IMR-90 (cell line): ENCODE measurements at regions not wholly inside any gene's neighbourhood (a gene's known extent, or its start where the extent isn't known, plus 50 kb on each side); places are given as distances from the start of the nearest gene placed in this dataset.

Experiments used
- ATAC-seq: fragments of 200-7000 bp; cut with Tn5 transposase; 2 replicates; pipeline ENCODE4 v1.9.1; 2020; ENCODE audit warnings: low read depth, mild to moderate bottlenecking, moderate library complexity
- BruUV-seq: library from RNA; stranded (reverse); fragments of 400-500 nt; replicated peaks from 2 replicates; lab custom pipeline; 2021; lab: Mats Ljungman, UMichigan
- CTCF ChIA-PET: fragments of 300-600 bp; formaldehyde crosslinking; extraction: SDS; loops from one replicate; lab custom pipeline; 2021; ENCODE audit warnings: antibody characterized with exemption; lab: Yijun Ruan, JAX
- POLR2A ChIA-PET: fragments of 300-600 bp; sonication (Branson Sonifier 250); formaldehyde crosslinking; loops from one replicate; lab custom pipeline; 2022; ENCODE audit warnings: antibody characterized with exemption; ENCODE audit not compliant: unreplicated experiment; lab: Charles Lee
- DNase-seq: peaks from one replicate; pipeline ENCODE4 v3.0.0; 2013
- H2AFZ ChIP-seq: replicated peaks from 2 replicates; pipeline ENCODE3; 2013; ENCODE audit warnings: low read length, mild to moderate bottlenecking; ENCODE audit not compliant: poor library complexity
- H2AK5ac ChIP-seq: 2 replicates; pipeline ENCODE4 v1.6.1; 2013; ENCODE audit warnings: low read depth, low read length, inconsistent platforms
- H2AK9ac ChIP-seq: replicated peaks from 2 replicates; pipeline ENCODE3; 2013; ENCODE audit warnings: mild to moderate bottlenecking, low read depth, low read length, moderate library complexity; ENCODE audit not compliant: poor library complexity
- H2BK120ac ChIP-seq: 2 replicates; pipeline ENCODE4 v1.6.1; 2013; ENCODE audit warnings: low read depth, low read length, inconsistent platforms
- H2BK15ac ChIP-seq: 3 replicates; pipeline ENCODE4 v1.6.1; 2013; ENCODE audit warnings: low read depth, low read length, inconsistent platforms
- H2BK20ac ChIP-seq: 2 replicates; pipeline ENCODE4 v1.6.1; 2013; ENCODE audit warnings: low read depth, mild to moderate bottlenecking, inconsistent platforms, low read length, moderate library complexity
- H2BK5ac ChIP-seq: 2 replicates; pipeline ENCODE4 v1.6.1; 2013; ENCODE audit warnings: mild to moderate bottlenecking, low read depth, low read length, inconsistent platforms; ENCODE audit not compliant: poor library complexity, severe bottlenecking
- H3K14ac ChIP-seq: replicated peaks from 2 replicates; pipeline ENCODE4 v1.6.1; 2013; ENCODE audit warnings: low read depth, low read length, inconsistent platforms
- H3K18ac ChIP-seq: 2 replicates; pipeline ENCODE4 v1.6.1; 2013; ENCODE audit warnings: low read depth, low read length, control low read depth
- H3K23ac ChIP-seq: 2 replicates; pipeline ENCODE4 v1.6.1; 2013; ENCODE audit warnings: low read depth, low read length, inconsistent platforms
- H3K27ac ChIP-seq: 2 replicates; pipeline ENCODE4 v1.5.1; 2013; ENCODE audit warnings: mild to moderate bottlenecking, control low read depth, low read length; ENCODE audit not compliant: insufficient read depth
- H3K27me3 ChIP-seq: 2 replicates; pipeline ENCODE4 v1.6.1; 2013; ENCODE audit warnings: low read length; ENCODE audit not compliant: control insufficient read depth, insufficient read depth
- H3K36me3 ChIP-seq: 2 replicates; pipeline ENCODE4 v1.6.1; 2013; ENCODE audit warnings: low read length, mixed read lengths; ENCODE audit not compliant: control insufficient read depth, insufficient read depth
- H3K4ac ChIP-seq: 2 replicates; pipeline ENCODE4 v1.6.1; 2013; ENCODE audit warnings: low read depth, low read length, inconsistent platforms
- H3K4me1 ChIP-seq: 2 replicates; pipeline ENCODE4 v1.6.1; 2013; ENCODE audit warnings: low read length, mixed read lengths; ENCODE audit not compliant: control insufficient read depth, insufficient read depth
- H3K4me2 ChIP-seq: 2 replicates; pipeline ENCODE4 v1.6.1; 2013; ENCODE audit warnings: low read depth, mild to moderate bottlenecking, control low read depth, low read length, moderate library complexity
- H3K4me3 ChIP-seq: 2 replicates; pipeline ENCODE4 v1.5.1; 2013; ENCODE audit warnings: low read depth, mild to moderate bottlenecking, control low read depth, low read length, moderate library complexity; ENCODE audit not compliant: insufficient read depth
- H3K56ac ChIP-seq: 2 replicates; pipeline ENCODE4 v1.6.1; 2013; ENCODE audit warnings: low read length, inconsistent platforms; ENCODE audit not compliant: insufficient read depth; ENCODE audit errors: extremely low read depth
- H3K79me1 ChIP-seq, 2 experiments: 2 replicates each; pipeline ENCODE4 v1.6.1; 2013; ENCODE audit warnings: low read length in 2 of 2, inconsistent platforms in 1 of 2, low read depth in 1 of 2
- H3K9ac ChIP-seq: 2 replicates; pipeline ENCODE4 v1.6.1; 2013; ENCODE audit warnings: low read depth, low read length, control low read depth
- H3K9me1 ChIP-seq: 2 replicates; pipeline ENCODE4 v1.6.1; 2013; ENCODE audit warnings: low read length, inconsistent platforms; ENCODE audit not compliant: insufficient read depth
- H3K9me3 ChIP-seq: 2 replicates; pipeline ENCODE4 v1.6.1; 2013; ENCODE audit warnings: low read length; ENCODE audit not compliant: control insufficient read depth, insufficient read depth
- H4K20me1 ChIP-seq: 2 replicates; pipeline ENCODE4 v1.6.1; 2013; ENCODE audit warnings: low read length, inconsistent platforms; ENCODE audit not compliant: insufficient read depth
- H4K5ac ChIP-seq: 2 replicates; pipeline ENCODE4 v1.6.1; 2013; ENCODE audit warnings: mild to moderate bottlenecking, low read depth, low read length, control low read depth
- H4K8ac ChIP-seq, 2 experiments: 2 replicates each; pipeline ENCODE4 v1.6.1; 2013; ENCODE audit warnings: low read depth in 2 of 2, low read length in 2 of 2, control low read depth in 1 of 2, inconsistent platforms in 1 of 2
- H4K91ac ChIP-seq: 2 replicates; pipeline ENCODE4 v1.6.1; 2013; ENCODE audit warnings: low read depth, low read length, inconsistent platforms; ENCODE audit not compliant: insufficient read depth
- BHLHE40 ChIP-seq: fragments of 150-350 bp; IDR thresholded peaks from 2 replicates; pipeline ENCODE4 v1.6.1; 2016; ENCODE audit warnings: mild to moderate bottlenecking, low read depth, low read length
- CEBPB ChIP-seq: IDR thresholded peaks from 2 replicates; pipeline ENCODE4 v1.6.1; 2012; ENCODE audit warnings: low read depth, low read length, improper control_type of control experiment
- CHD1 ChIP-seq: IDR thresholded peaks from 2 replicates; pipeline ENCODE4 v1.6.1; 2012; ENCODE audit warnings: low read depth, low read length, improper control_type of control experiment
- CTCF ChIP-seq: conservative IDR thresholded peaks from 2 replicates; pipeline ENCODE4 v1.5.1; 2012; ENCODE audit warnings: mild to moderate bottlenecking, low read depth, low read length, improper control_type of control experiment
- FOS ChIP-seq: fragments of 150-350 bp; IDR thresholded peaks from 2 replicates; pipeline ENCODE4 v1.6.1; 2016; ENCODE audit warnings: low read depth, low read length
- MAFK ChIP-seq: IDR thresholded peaks from 2 replicates; pipeline ENCODE4 v1.6.1; 2012; ENCODE audit warnings: low read depth, low read length, improper control_type of control experiment
- MAZ ChIP-seq: IDR thresholded peaks from 2 replicates; pipeline ENCODE4 v1.6.1; 2012; ENCODE audit warnings: low read depth, mild to moderate bottlenecking, low read length, improper control_type of control experiment, moderate library complexity, borderline replicate concordance
- NFE2L2 ChIP-seq: fragments of 150-350 bp; IDR thresholded peaks from 2 replicates; pipeline ENCODE4 v1.6.1; 2016; ENCODE audit warnings: low read depth, mild to moderate bottlenecking, low read length
- RAD21 ChIP-seq: IDR thresholded peaks from 2 replicates; pipeline ENCODE4 v1.6.1; 2012; ENCODE audit warnings: low read length, improper control_type of control experiment
- RCOR1 ChIP-seq: IDR thresholded peaks from 2 replicates; pipeline ENCODE4 v1.6.1; 2012; ENCODE audit warnings: mild to moderate bottlenecking, low read length, improper control_type of control experiment; ENCODE audit not compliant: insufficient replicate concordance
- RFX5 ChIP-seq: IDR thresholded peaks from 2 replicates; pipeline ENCODE4 v1.8.0; 2012; ENCODE audit warnings: low read depth, mild to moderate bottlenecking, low read length, moderate library complexity
- USF2 ChIP-seq: fragments of 150-350 bp; IDR thresholded peaks from 2 replicates; pipeline ENCODE4 v1.6.1; 2017; ENCODE audit warnings: mild to moderate bottlenecking, antibody characterized with exemption, low read length, low read depth
- WGBS, 2 experiments: methylation state at CpG; one replicate each; pipeline versions ENCODE4 v1.1.5 to v1.1.7; 2013; ENCODE audit warnings: missing lambda C conversion rate in 2 of 2; ENCODE audit not compliant: insufficient read length in 1 of 2; ENCODE audit errors: extremely low coverage in 2 of 2; 5-methylcytosine and 5-hydroxymethylcytosine counted together
- dilution Hi-C: fragments of 300-500 bp; cut with HindIII; formaldehyde crosslinking; loops from one replicate; pipeline ENCODE4 v1.14.3; 2018; ENCODE audit warnings: low sequenced_read_pairs; ENCODE audit not compliant: unreplicated experiment
- in situ Hi-C: fragments of 300-500 bp; cut with MboI; formaldehyde crosslinking; loops from 3 replicates; pipeline ENCODE4 v1.14.3; 2019; ENCODE audit warnings: low sequenced_read_pairs, inconsistent platforms, mixed read lengths
- intact Hi-C: fragments of 100-400 bp; cut with micrococcal nuclease; formaldehyde crosslinking; loops from 2 replicates; pipeline ENCODE4 v1.10.0; 2022

- Histone ChIP-seq H4K5ac (no peak overlapping the region), H3K56ac (no peak overlapping the region), H3K4me3 (no peak overlapping the region), H3K4ac (no peak overlapping the region), H4K20me1 (no peaks in the 10 kb centered on the region), H3K4me2 (no peak overlapping the region), H3K9ac (no peak overlapping the region), H2BK15ac (no peak overlapping the region), H3K9me3 (peaks cover 16% of the 10 kb centered on the region), H3K23ac (no peak overlapping the region), H2AK5ac (no peak overlapping the region), H2AK9ac (no peak overlapping the region), H3K4me1 (no peaks in the 10 kb centered on the region), H2BK20ac (no peak overlapping the region), H2BK120ac (no peak overlapping the region), H2BK5ac (no peak overlapping the region), H3K79me1 (no peaks in the 10 kb centered on the region), H3K9me1 (no peaks in the 10 kb centered on the region), H4K8ac (no peak overlapping the region), H4K91ac (no peak overlapping the region), H3K14ac (no peak overlapping the region), H3K27ac (no peak overlapping the region), H3K36me3 (no peaks in the 10 kb centered on the region), H2AFZ (no peak overlapping the region), H3K27me3 (no peaks in the 10 kb centered on the region), H3K18ac (no peak overlapping the region)
- no peak for DNase-seq
- ATAC-seq: no peak
- no TSS peak for BruUV-seq
- ChIA-PET POLR2A (no interaction called here), CTCF (no interaction called here)
- no CpG with 5 or more reads among the region's 2 CpGs for WGBS, 2 experiments
- dilution Hi-C loops: no loop called here
- in situ Hi-C loops: no loop called here
- TF ChIP-seq RFX5: no peak
- no peak for TF ChIP-seq NFE2L2
- TF ChIP-seq USF2: no peak
- no peak for TF ChIP-seq CHD1
- TF ChIP-seq RAD21: no peak
- no peak for TF ChIP-seq RCOR1
- no peak for TF ChIP-seq MAZ
- TF ChIP-seq BHLHE40: no peak
- no peak for TF ChIP-seq CTCF
- TF ChIP-seq MAFK: no peak
- TF ChIP-seq CEBPB: no peak
- no peak for TF ChIP-seq FOS
- intact Hi-C loops: no loop called here
Observed at GRCh38 chr15:53447053-53447574, 312.3 kb downstream of the WDR72 start.
